GM12878 (cell line): ENCODE measurements at regions not wholly inside any gene's neighbourhood (a gene's known extent, or its start where the extent isn't known, plus 50 kb on each side); places are given as distances from the start of the nearest gene placed in this dataset.

ENCODE experiments used
- ATAC-seq: fragments of 200-7000 bp; cut with Tn5 transposase; 3 replicates; pipeline ENCODE4 v1.9.1; 2020; ENCODE audit warnings: mild to moderate bottlenecking, moderate library complexity
- BruUV-seq: library from RNA; stranded (reverse); fragments of 400-500 nt; replicated peaks from 2 replicates; lab custom pipeline; 2021; lab: Mats Ljungman, UMichigan
- CTCF ChIA-PET: fragments of 300-600 bp; sonication (Branson Sonifier 250); formaldehyde crosslinking; extraction: SDS; loops from one replicate; lab custom pipeline; 2021; ENCODE audit warnings: inconsistent platforms; lab: Yijun Ruan, JAX
- POLR2A ChIA-PET: fragments of 350-600 bp; formaldehyde crosslinking; extraction: SDS; loops from one replicate; lab custom pipeline; 2021; ENCODE audit warnings: inconsistent platforms; lab: Charles Lee
- RAD21 ChIA-PET: fragments of 300-600 bp; sonication (Branson Sonifier 250); formaldehyde crosslinking; loops from one replicate; lab custom pipeline; 2023; ENCODE audit warnings: antibody characterized with exemption; ENCODE audit not compliant: unreplicated experiment; lab: Charles Lee
- SMC1A ChIA-PET: fragments of 300-600 bp; sonication (Branson Sonifier 250); formaldehyde crosslinking; loops from one replicate; lab custom pipeline; 2023; ENCODE audit not compliant: unreplicated experiment, uncharacterized antibody; lab: Charles Lee
- DNase-seq: peaks from one replicate; pipeline ENCODE4 v3.0.0-alpha.2; 2011; ENCODE audit warnings: low read depth, low spot score
- FAIRE-seq: peaks from 3 replicates; lab custom pipeline; 2011; peaks lifted over from hg19 to GRCh38; lab: Jason Lieb, UNC
- H2AFZ ChIP-seq: 2 replicates; pipeline ENCODE4 v1.6.0; 2011; ENCODE audit warnings: low read depth, low read length, control low read depth; ENCODE audit not compliant: control insufficient read depth
- H3K27ac ChIP-seq: 2 replicates; pipeline ENCODE4 v1.5.1; 2011; ENCODE audit warnings: control low read depth; ENCODE audit not compliant: control insufficient read depth, insufficient read depth
- H3K27me3 ChIP-seq, 2 experiments: replicated peaks in 1 of 2; 2 replicates each; pipeline versions ENCODE4 v1.6.0 to v1.6.1; 2011; ENCODE audit warnings: low read length in 1 of 2; ENCODE audit not compliant: control insufficient read depth in 2 of 2, insufficient read depth in 2 of 2
- H3K36me3 ChIP-seq, 2 experiments: 2 replicates each; pipeline ENCODE4 v1.5.1; 2011; ENCODE audit warnings: low read length in 1 of 2; ENCODE audit not compliant: control insufficient read depth in 2 of 2, insufficient read depth in 2 of 2
- H3K4me1 ChIP-seq: 2 replicates; pipeline ENCODE4 v1.6.1; 2011; ENCODE audit warnings: mild to moderate bottlenecking, low read length, moderate library complexity, mixed read lengths; ENCODE audit not compliant: control insufficient read depth, insufficient read depth
- H3K4me2 ChIP-seq: 2 replicates; pipeline ENCODE4 v1.6.0; 2011; ENCODE audit warnings: control low read depth; ENCODE audit not compliant: control insufficient read depth, insufficient read depth
- H3K4me3 ChIP-seq: fragments of 200-600 bp; sonication (generic); 2 replicates; pipeline ENCODE4 v1.5.1; 2016
- H3K79me2 ChIP-seq: 2 replicates; pipeline ENCODE4 v1.6.0; 2011; ENCODE audit warnings: low read length; ENCODE audit not compliant: control insufficient read depth, insufficient read depth
- H3K9ac ChIP-seq: 2 replicates; pipeline ENCODE4 v1.8.0; 2011; ENCODE audit warnings: low read length, control low read depth, mixed read lengths; ENCODE audit not compliant: control insufficient read depth, insufficient read depth
- H3K9me3 ChIP-seq: replicated peaks from 3 replicates; pipeline ENCODE4 v1.5.1; 2011; ENCODE audit warnings: mild to moderate bottlenecking, low read length; ENCODE audit not compliant: control insufficient read depth, insufficient read depth
- H4K20me1 ChIP-seq: 2 replicates; pipeline ENCODE4 v1.6.0; 2011; ENCODE audit not compliant: control insufficient read depth, insufficient read depth
- ASH2L ChIP-seq: fragments of 300-600, 200-600 bp; sonication (generic); IDR thresholded peaks from 2 replicates; pipeline ENCODE4 v1.6.1; 2017; ENCODE audit warnings: low read depth, mild to moderate bottlenecking, borderline replicate concordance
- BCL11A ChIP-seq: IDR thresholded peaks from 2 replicates; pipeline ENCODE4 v1.6.1; 2011; ENCODE audit warnings: low read depth, low read length
- GABPA ChIP-seq: IDR thresholded peaks from 2 replicates; pipeline ENCODE4 v1.6.1; 2014; ENCODE audit warnings: antibody characterized with exemption, low read depth, mild to moderate bottlenecking, inconsistent platforms
- KDM1A ChIP-seq: fragments of 200-600 bp; sonication (generic); IDR thresholded peaks from 2 replicates; pipeline ENCODE4 v1.6.1; 2016; ENCODE audit warnings: borderline replicate concordance
- KLF5 ChIP-seq: fragments of 450-650 bp; IDR thresholded peaks from 2 replicates; pipeline ENCODE4 v1.6.1; 2014; ENCODE audit warnings: mild to moderate bottlenecking; ENCODE audit not compliant: partially characterized antibody
- LARP7 ChIP-seq: fragments of 450-650 bp; IDR thresholded peaks from 2 replicates; pipeline ENCODE4 v1.6.1; 2017; ENCODE audit warnings: mild to moderate bottlenecking
- MEF2A ChIP-seq: IDR thresholded peaks from 2 replicates; pipeline ENCODE4 v1.6.1; 2011; ENCODE audit warnings: low read depth, mild to moderate bottlenecking, low read length, moderate library complexity; ENCODE audit not compliant: insufficient read depth
- MYB ChIP-seq: fragments of 150-350 bp; IDR thresholded peaks from 2 replicates; pipeline ENCODE4 v1.6.1; 2014; ENCODE audit warnings: mild to moderate bottlenecking, low read depth, low read length, borderline replicate concordance
- NFYB ChIP-seq: IDR thresholded peaks from 2 replicates; pipeline ENCODE4 v1.6.1; 2011; ENCODE audit warnings: low read depth, mild to moderate bottlenecking, low read length, improper control_type of control experiment, moderate library complexity; ENCODE audit not compliant: insufficient read depth
- PAX5 ChIP-seq: IDR thresholded peaks from 2 replicates; pipeline ENCODE4 v1.6.1; 2011; ENCODE audit warnings: low read depth, low read length, borderline replicate concordance
- SMC3 ChIP-seq: IDR thresholded peaks from 2 replicates; pipeline ENCODE4 v1.6.1; 2011; ENCODE audit warnings: low read length, improper control_type of control experiment, borderline replicate concordance
- STAT1 ChIP-seq: fragments of 450-650 bp; conservative IDR thresholded peaks from 2 replicates; pipeline ENCODE4 v1.6.1; 2014; ENCODE audit warnings: antibody characterized with exemption, mild to moderate bottlenecking
- WRNIP1 ChIP-seq: IDR thresholded peaks from 2 replicates; pipeline ENCODE4 v1.6.1; 2011; ENCODE audit warnings: low read depth, low read length, improper control_type of control experiment, borderline replicate concordance
- YBX1 ChIP-seq: fragments of 450-650 bp; IDR thresholded peaks from 2 replicates; pipeline ENCODE4 v1.6.1; 2016; ENCODE audit warnings: antibody characterized with exemption
- ZNF217 ChIP-seq: fragments of 450-650 bp; IDR thresholded peaks from 2 replicates; pipeline ENCODE4 v1.6.1; 2017; ENCODE audit warnings: antibody characterized with exemption, mild to moderate bottlenecking
- ZNF274 ChIP-seq: IDR thresholded peaks from one replicate; pipeline ENCODE4 v1.8.0; 2011; ENCODE audit not compliant: insufficient read length, insufficient read depth
- ZSCAN29 ChIP-seq: fragments of 450-650 bp; IDR thresholded peaks from 2 replicates; pipeline ENCODE4 v1.6.1; 2017; ENCODE audit warnings: mild to moderate bottlenecking, moderate library complexity
- WGBS: methylation state at CpG from one replicate; pipeline ENCODE4 v1.1.6; 2016; ENCODE audit warnings: low lambda C conversion rate; ENCODE audit not compliant: insufficient replicate concordance, insufficient coverage; ENCODE audit errors: missing lambda C conversion rate; 5-methylcytosine and 5-hydroxymethylcytosine counted together
- in situ Hi-C: fragments of 300-500 bp; cut with MboI; formaldehyde crosslinking; loops from 9 replicates; pipeline ENCODE4 v1.14.3; 2018; ENCODE audit warnings: mixed read lengths
- intact Hi-C: fragments of 100-400 bp; cut with micrococcal nuclease; formaldehyde crosslinking; loops from one replicate; pipeline ENCODE4 v1.14.2; 2022; ENCODE audit not compliant: unreplicated experiment
- TF ChIP-seq, protein P1 (sequence below): IDR thresholded peaks from 2 replicates; pipeline ENCODE4 v1.6.1; 2011; ENCODE audit warnings: low read depth, low read length, improper control_type of control experiment, borderline replicate concordance
- TF ChIP-seq, protein P2 (sequence below): fragments of 450-650 bp; IDR thresholded peaks from 2 replicates; pipeline ENCODE4 v1.6.1; 2017; ENCODE audit warnings: antibody characterized with exemption, mild to moderate bottlenecking, moderate library complexity

DNA sequence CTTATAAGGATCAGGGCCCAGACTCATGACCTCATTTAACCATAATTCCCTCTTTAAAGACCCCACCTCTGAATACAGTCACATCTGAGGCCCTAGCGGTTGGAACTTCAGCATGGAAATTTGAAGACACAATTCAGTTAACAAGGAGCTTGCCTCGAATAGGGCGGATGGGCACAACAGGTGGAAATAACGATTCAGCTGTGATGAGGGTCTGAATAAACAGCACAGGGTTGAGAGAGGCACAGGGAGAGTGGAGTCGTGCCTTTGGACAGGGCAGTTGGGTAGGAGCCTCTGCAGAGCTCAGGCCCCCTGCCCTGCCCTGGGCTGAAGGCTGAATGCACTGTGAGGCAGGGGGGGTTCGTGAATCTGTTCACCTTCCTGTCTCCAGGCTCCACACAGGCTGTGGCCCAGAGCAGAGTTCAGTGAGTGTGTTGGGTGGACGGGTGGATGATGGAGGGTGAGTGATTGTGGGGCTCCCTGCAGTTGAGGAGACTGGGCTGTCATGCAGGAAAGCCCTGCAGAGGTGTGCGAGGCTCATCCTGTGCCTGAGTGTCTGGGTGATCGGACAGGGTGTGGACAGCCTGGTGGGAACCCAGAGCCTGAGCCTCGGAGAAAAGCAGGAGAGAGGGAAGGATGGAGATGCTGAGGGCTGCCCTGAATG is 243.1 kb downstream of the FOXD2 start (continued):
- TF ChIP-seq SMC3 (no peak), PAX5 (no peak), GABPA (no peak)

DNA sequence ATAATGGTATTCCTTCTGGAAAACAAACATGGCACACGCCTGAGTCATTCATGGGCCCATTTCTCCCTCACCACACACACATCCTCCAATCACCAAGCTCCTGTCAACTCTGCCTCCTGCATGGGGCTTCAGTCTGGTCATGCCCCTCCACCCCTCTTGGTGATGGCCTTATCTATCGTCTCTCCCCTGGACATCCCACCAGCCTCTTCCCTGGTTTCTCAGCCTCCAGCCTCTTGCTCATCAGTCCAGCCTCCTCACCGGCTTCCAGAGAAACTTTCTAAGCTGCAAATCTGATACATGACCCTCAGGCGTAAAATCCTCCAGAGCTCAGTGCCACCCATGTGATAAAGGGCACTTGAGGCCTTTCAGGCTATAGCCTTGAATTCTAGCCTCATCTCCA is 243.9 kb downstream of the FOXD2 start:
- intact Hi-C loops, result no loop called here
- no peak for ATAC-seq
- POLR2A ChIA-PET, result no interaction called here
- WGBS, result 32% methylated on average over 4 of the region's 4 CpGs
- TF ChIP-seq ZSCAN29 (no peak), STAT1 (no peak), MEF2A (no peak), NFYB (no peak), LARP7 (no peak), ZNF274 (no peak), ASH2L (no peak), MYB (no peak), BCL11A (no peak), ZNF217 (no peak), KDM1A (no peak), KLF5 (no peak), YBX1 (no peak), WRNIP1 (no peak)
- TF ChIP-seq, protein P1, sequence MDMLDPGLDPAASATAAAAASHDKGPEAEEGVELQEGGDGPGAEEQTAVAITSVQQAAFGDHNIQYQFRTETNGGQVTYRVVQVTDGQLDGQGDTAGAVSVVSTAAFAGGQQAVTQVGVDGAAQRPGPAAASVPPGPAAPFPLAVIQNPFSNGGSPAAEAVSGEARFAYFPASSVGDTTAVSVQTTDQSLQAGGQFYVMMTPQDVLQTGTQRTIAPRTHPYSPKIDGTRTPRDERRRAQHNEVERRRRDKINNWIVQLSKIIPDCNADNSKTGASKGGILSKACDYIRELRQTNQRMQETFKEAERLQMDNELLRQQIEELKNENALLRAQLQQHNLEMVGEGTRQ, result no peak
- TF ChIP-seq, protein P2, sequence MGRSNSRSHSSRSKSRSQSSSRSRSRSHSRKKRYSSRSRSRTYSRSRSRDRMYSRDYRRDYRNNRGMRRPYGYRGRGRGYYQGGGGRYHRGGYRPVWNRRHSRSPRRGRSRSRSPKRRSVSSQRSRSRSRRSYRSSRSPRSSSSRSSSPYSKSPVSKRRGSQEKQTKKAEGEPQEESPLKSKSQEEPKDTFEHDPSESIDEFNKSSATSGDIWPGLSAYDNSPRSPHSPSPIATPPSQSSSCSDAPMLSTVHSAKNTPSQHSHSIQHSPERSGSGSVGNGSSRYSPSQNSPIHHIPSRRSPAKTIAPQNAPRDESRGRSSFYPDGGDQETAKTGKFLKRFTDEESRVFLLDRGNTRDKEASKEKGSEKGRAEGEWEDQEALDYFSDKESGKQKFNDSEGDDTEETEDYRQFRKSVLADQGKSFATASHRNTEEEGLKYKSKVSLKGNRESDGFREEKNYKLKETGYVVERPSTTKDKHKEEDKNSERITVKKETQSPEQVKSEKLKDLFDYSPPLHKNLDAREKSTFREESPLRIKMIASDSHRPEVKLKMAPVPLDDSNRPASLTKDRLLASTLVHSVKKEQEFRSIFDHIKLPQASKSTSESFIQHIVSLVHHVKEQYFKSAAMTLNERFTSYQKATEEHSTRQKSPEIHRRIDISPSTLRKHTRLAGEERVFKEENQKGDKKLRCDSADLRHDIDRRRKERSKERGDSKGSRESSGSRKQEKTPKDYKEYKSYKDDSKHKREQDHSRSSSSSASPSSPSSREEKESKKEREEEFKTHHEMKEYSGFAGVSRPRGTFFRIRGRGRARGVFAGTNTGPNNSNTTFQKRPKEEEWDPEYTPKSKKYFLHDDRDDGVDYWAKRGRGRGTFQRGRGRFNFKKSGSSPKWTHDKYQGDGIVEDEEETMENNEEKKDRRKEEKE, result no peak
- TF ChIP-seq, all 136 proteins: peak for 0
- H3K4me3 ChIP-seq, result no peak overlapping the region
- H2AFZ ChIP-seq, result no peak overlapping the region
- CTCF ChIA-PET, result interaction anchor here (1.4 kb wide), 1 partner anchor 44 kb away, joined by 4 read pairs; no protein-coding TSS in a partner anchor
- SMC1A ChIA-PET, result no interaction called here
- H3K79me2 ChIP-seq, result no peaks in the 10 kb centered on the region
- H4K20me1 ChIP-seq, result no peaks in the 10 kb centered on the region; the same call in 1 of the 2 replicates
- no peak overlapping the region for H3K4me2 ChIP-seq
- H3K9ac ChIP-seq, result no peak overlapping the region
- H3K27me3 ChIP-seq, result no peaks in the 10 kb centered on the region; a peak in 3 of 4 replicates
- no peak overlapping the region for H3K27ac ChIP-seq
- no peaks in the 10 kb centered on the region for H3K4me1 ChIP-seq
- in situ Hi-C loops, result no loop called here
- DNase-seq (no peak), FAIRE-seq (no peak)
- BruUV-seq, result no TSS peak
- H3K36me3 ChIP-seq, result no peaks in the 10 kb centered on the region
- RAD21 ChIA-PET, result no interaction called here
- no peaks in the 10 kb centered on the region for H3K9me3 ChIP-seq
